ENCODE measurements at regions not wholly inside any gene's neighbourhood (a gene's known extent, or its start where the extent isn't known, plus 50 kb on each side); places are given as distances from the start of the nearest gene placed in this dataset.

DNA sequence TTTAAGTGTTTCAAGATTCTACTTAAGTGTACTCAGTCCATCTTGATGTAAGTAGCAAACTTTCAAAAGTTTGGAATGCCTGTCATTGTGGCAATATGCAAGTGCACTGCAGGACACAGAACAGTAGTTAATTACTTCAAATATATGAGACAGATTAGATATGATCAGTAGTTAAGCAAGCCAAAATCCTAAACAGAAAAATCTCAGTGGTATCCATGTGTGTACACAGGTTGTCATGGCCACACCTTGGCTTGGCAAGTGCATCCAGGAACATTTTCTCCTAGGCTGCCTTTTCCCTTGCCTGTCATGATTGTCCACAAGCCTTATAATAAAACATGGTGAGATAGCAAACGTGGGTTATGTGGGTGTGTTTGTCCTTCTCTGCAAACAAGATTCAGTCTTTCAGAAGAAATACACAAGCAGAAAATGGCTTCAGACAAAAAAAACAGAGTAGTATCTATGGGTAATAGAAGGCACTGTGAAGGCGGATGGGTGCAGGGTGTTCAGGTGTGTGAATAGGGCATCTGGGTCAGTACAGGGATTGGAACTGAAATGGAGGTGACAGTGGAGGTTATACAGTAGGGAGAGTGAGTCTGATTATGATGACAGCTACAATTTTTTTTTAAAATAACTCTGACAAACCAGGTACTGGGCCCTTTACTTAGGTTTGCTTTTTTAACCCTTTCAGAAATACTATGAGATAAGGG is 229.0 kb upstream of the LRIG1 start (continued):
- TF ChIP-seq, protein P1, sequence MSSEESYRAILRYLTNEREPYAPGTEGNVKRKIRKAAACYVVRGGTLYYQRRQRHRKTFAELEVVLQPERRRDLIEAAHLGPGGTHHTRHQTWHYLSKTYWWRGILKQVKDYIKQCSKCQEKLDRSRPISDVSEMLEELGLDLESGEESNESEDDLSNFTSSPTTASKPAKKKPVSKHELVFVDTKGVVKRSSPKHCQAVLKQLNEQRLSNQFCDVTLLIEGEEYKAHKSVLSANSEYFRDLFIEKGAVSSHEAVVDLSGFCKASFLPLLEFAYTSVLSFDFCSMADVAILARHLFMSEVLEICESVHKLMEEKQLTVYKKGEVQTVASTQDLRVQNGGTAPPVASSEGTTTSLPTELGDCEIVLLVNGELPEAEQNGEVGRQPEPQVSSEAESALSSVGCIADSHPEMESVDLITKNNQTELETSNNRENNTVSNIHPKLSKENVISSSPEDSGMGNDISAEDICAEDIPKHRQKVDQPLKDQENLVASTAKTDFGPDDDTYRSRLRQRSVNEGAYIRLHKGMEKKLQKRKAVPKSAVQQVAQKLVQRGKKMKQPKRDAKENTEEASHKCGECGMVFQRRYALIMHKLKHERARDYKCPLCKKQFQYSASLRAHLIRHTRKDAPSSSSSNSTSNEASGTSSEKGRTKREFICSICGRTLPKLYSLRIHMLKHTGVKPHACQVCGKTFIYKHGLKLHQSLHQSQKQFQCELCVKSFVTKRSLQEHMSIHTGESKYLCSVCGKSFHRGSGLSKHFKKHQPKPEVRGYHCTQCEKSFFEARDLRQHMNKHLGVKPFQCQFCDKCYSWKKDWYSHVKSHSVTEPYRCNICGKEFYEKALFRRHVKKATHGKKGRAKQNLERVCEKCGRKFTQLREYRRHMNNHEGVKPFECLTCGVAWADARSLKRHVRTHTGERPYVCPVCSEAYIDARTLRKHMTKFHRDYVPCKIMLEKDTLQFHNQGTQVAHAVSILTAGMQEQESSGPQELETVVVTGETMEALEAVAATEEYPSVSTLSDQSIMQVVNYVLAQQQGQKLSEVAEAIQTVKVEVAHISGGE (tag by site-specific recombination; conservative IDR thresholded peaks at IDR 0.05; ENCODE audit: low read depth): no peak

DNA sequence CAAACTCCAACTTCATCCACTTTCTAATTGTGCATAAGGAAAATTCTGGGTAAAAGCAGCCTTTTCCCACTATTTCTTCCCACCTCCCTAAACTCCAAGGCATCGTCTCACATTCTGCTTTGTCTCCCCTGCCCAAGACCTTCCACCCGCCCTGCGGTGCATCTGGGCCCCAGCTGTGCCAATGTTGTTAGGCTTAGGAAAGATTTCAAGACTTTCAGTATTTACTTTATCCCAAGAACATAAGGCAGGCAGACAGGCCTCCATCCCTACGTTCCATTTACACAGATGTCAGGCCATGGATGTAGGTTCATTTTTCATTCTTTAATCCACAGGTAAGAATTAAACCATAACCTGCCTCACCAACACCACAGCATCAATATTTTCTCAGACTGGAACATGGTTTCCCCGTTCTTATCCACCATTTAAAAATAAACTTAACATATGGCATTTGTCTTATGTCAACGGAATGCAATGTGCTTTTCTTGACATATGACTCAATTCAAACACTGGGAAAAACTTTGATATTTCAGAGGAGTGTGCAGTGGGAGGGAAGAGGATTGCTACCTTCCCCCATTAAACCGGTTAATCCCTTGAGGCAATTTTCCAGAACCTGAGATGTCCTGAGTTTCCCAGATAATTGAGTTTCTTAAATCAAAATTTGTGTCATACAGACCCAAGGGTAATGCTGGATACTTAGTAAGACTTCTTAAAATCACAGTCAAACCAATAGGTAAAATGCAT is 238.0 kb upstream of the LRIG1 start:
- ChIA-PET POLR2A (no interaction called here), CTCF (interaction anchor here (0.7 kb wide), 2 partner anchors 227 to 462 kb away, joined by 3 read pairs; no protein-coding TSS in a partner anchor)
- H3K4me3 ChIP-seq (ENCODE audit: low read depth, low read length): no peak overlapping the region
- H3K9me3 ChIP-seq (ENCODE audit: control insufficient read depth, insufficient read depth, low read depth, low read length): no peaks in the 10 kb centered on the region
- no peaks in the 10 kb centered on the region for H3K36me3 ChIP-seq (ENCODE audit: control insufficient read depth in 2 of 2, insufficient read depth in 1 of 2, low read length in 2 of 2)
- H3K27ac ChIP-seq (ENCODE audit: extremely low read depth, low read depth, low read length): no peak overlapping the region
- H3K4me1 ChIP-seq (ENCODE audit: control insufficient read depth, insufficient read depth, low read length): no peaks in the 10 kb centered on the region
- TF ChIP-seq ZSCAN30 (tag by site-specific recombination; IDR thresholded peaks at IDR 0.05) (no peak), ZNF214 (tag by site-specific recombination; IDR thresholded peaks at IDR 0.05; ENCODE audit: borderline replicate concordance) (no peak), ZNF302 (tag by site-specific recombination; IDR thresholded peaks at IDR 0.05; ENCODE audit: low read depth) (no peak), HOXD13 (CRISPR knock-in tag; IDR thresholded peaks at IDR 0.05; ENCODE audit: borderline replicate concordance) (no peak), HOXC10 (CRISPR knock-in tag; IDR thresholded peaks at IDR 0.05) (no peak), ZSCAN23 (tag by site-specific recombination; IDR thresholded peaks at IDR 0.05) (no peak), ZNF701 (tag by site-specific recombination; IDR thresholded peaks at IDR 0.05) (no peak), ZNF202 (tag by site-specific recombination; IDR thresholded peaks at IDR 0.05; ENCODE audit: borderline replicate concordance) (no peak), ZNF560 (tag by site-specific recombination; IDR thresholded peaks at IDR 0.05; ENCODE audit: borderline replicate concordance) (no peak), ZNF792 (tag by site-specific recombination; IDR thresholded peaks at IDR 0.05) (no peak), FEZF1 (tag by site-specific recombination; IDR thresholded peaks at IDR 0.05) (no peak)
- TF ChIP-seq, protein P2, sequence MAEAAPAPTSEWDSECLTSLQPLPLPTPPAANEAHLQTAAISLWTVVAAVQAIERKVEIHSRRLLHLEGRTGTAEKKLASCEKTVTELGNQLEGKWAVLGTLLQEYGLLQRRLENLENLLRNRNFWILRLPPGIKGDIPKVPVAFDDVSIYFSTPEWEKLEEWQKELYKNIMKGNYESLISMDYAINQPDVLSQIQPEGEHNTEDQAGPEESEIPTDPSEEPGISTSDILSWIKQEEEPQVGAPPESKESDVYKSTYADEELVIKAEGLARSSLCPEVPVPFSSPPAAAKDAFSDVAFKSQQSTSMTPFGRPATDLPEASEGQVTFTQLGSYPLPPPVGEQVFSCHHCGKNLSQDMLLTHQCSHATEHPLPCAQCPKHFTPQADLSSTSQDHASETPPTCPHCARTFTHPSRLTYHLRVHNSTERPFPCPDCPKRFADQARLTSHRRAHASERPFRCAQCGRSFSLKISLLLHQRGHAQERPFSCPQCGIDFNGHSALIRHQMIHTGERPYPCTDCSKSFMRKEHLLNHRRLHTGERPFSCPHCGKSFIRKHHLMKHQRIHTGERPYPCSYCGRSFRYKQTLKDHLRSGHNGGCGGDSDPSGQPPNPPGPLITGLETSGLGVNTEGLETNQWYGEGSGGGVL (tag by site-specific recombination; IDR thresholded peaks at IDR 0.05): no peak

DNA sequence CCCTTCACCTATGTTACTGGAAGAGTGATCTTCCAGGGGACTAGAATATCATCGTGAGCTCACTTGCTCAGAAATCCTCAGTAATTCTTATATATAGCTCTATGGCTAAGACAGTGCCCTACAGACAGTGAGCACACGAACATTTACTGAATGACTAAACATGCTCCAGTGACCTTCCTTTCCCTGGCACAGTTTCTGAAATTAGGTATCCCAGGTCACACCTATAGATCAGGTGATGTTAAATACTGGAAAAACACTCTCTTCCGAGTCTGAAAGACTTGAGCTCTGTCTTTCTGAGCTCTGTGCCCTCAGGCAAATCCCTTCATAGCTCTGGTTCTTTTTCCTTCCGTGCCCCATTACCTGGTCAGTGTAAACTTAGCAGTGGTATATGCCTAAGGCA is 239.4 kb upstream of the LRIG1 start:
- H3K9me3 ChIP-seq (ENCODE audit: control insufficient read depth, insufficient read depth, low read depth, low read length): no peaks in the 10 kb centered on the region
- H3K36me3 ChIP-seq (ENCODE audit: control insufficient read depth in 2 of 2, insufficient read depth in 1 of 2, low read length in 2 of 2): no peaks in the 10 kb centered on the region
- H3K4me3 ChIP-seq (ENCODE audit: low read depth, low read length): no peak overlapping the region
- CTCF ChIA-PET: interaction anchor here (0.6 kb wide), 1 partner anchor 160 kb away, joined by 3 read pairs; no protein-coding TSS in a partner anchor
- POLR2A ChIA-PET: no interaction called here
- H3K27ac ChIP-seq (ENCODE audit: extremely low read depth, low read depth, low read length): no peak overlapping the region
- H3K4me1 ChIP-seq (ENCODE audit: control insufficient read depth, insufficient read depth, low read length): no peaks in the 10 kb centered on the region
- TF ChIP-seq ZNF354C (tag by site-specific recombination; IDR thresholded peaks at IDR 0.05; ENCODE audit: borderline replicate concordance, low read depth) (no peak), SCRT2 (tag by site-specific recombination; IDR thresholded peaks at IDR 0.05) (no peak), ZNF610 (tag by site-specific recombination; IDR thresholded peaks at IDR 0.05; ENCODE audit: borderline replicate concordance) (no peak), ZNF843 (tag by site-specific recombination; IDR thresholded peaks at IDR 0.05) (no peak), ZNF548 (tag by site-specific recombination; IDR thresholded peaks at IDR 0.05) (no peak)
- TF ChIP-seq, protein P3, sequence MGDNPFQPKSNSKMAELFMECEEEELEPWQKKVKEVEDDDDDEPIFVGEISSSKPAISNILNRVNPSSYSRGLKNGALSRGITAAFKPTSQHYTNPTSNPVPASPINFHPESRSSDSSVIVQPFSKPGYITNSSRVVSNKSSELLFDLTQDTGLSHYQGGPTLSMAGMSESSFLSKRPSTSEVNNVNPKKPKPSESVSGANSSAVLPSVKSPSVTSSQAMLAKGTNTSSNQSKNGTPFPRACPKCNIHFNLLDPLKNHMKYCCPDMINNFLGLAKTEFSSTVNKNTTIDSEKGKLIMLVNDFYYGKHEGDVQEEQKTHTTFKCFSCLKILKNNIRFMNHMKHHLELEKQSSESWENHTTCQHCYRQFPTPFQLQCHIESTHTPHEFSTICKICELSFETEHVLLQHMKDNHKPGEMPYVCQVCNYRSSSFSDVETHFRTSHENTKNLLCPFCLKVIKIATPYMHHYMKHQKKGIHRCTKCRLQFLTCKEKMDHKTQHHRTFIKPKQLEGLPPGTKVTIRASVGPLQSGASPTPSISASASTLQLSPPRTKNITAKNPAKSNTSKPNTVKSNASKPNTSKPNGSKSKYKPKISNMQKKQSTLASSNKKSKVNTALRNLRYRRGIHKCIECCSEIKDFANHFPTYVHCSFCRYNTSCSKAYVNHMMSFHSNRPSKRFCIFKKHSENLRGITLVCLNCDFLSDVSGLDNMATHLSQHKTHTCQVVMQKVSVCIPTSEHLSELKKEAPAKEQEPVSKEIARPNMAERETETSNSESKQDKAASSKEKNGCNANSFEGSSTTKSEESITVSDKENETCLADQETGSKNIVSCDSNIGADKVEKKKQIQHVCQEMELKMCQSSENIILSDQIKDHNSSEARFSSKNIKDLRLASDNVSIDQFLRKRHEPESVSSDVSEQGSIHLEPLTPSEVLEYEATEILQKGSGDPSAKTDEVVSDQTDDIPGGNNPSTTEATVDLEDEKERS (tag by site-specific recombination; IDR thresholded peaks at IDR 0.05): no peak

All from HEK293 (cell line).